ENCODE measurements at regions not wholly inside any gene's neighbourhood (a gene's known extent, or its start where the extent isn't known, plus 50 kb on each side); places are given as distances from the start of the nearest gene placed in this dataset.

- Histone ChIP-seq H3K27me3 (no peaks in the 10 kb centered on the region), H3K36me3 (no peaks in the 10 kb centered on the region), H3K9me3 (no peaks in the 10 kb centered on the region), H3K4me1 (no peaks in the 10 kb centered on the region), H3K4me3 (no peak overlapping the region), H3K27ac (no peak overlapping the region)
- ATAC-seq (no peak), FAIRE-seq (no peak), DNase-seq (no peak)
- WGBS, 2 donors: 84 to 92% methylated on average over 5 of the region's 5 CpGs
- no peak for TF ChIP-seq CTCF (IDR thresholded peaks at IDR 0.05)
- intact Hi-C loops (cut with DNase I): no loop called here
These were observed 131.3 kb downstream of the CHST1 start for GRCh38 chr11:45534132-45534531.

GRCh38 chr11:45532546-45532945, 132.9 kb downstream of the CHST1 start:
- TF ChIP-seq CTCF (IDR thresholded peaks at IDR 0.05): no peak
- 69 to 90% methylated on average over 2 of the region's 2 CpGs for WGBS, 2 donors
- H3K4me3 ChIP-seq: no peak overlapping the region
- FAIRE-seq (no peak), DNase-seq (no peak), ATAC-seq (no peak)
- H3K27ac ChIP-seq: no peak overlapping the region
- H3K36me3 ChIP-seq: no peaks in the 10 kb centered on the region
- intact Hi-C loops (cut with DNase I): no loop called here
- no peaks in the 10 kb centered on the region for H3K9me3 ChIP-seq
- no peaks in the 10 kb centered on the region for H3K4me1 ChIP-seq
- H3K27me3 ChIP-seq: no peaks in the 10 kb centered on the region

- H3K36me3 ChIP-seq: no peaks in the 10 kb centered on the region
- intact Hi-C loops (cut with DNase I): no loop called here
- no peak for ATAC-seq
- no peak for FAIRE-seq
- no peak overlapping the region for H3K4me3 ChIP-seq
- no peak for TF ChIP-seq CTCF (IDR thresholded peaks at IDR 0.05)
- no peaks in the 10 kb centered on the region for H3K27me3 ChIP-seq
- no peaks in the 10 kb centered on the region for H3K9me3 ChIP-seq
- WGBS, 2 donors: 76 to 86% methylated on average over 6 of the region's 6 CpGs
- no peak for DNase-seq
- no peak overlapping the region for H3K27ac ChIP-seq
- no peaks in the 10 kb centered on the region for H3K4me1 ChIP-seq
These were observed 134.6 kb downstream of the CHST1 start for GRCh38 chr11:45530776-45531175.

- intact Hi-C loops (cut with DNase I): no loop called here
- FAIRE-seq (no peak), ATAC-seq (no peak), DNase-seq (no peak)
- H3K9me3 ChIP-seq: no peaks in the 10 kb centered on the region
- 75 to 79% methylated on average over 2 of the region's 2 CpGs for WGBS, 2 donors
- H3K27ac ChIP-seq: no peak overlapping the region
- no peaks in the 10 kb centered on the region for H3K36me3 ChIP-seq
- no peaks in the 10 kb centered on the region for H3K27me3 ChIP-seq
- TF ChIP-seq CTCF (IDR thresholded peaks at IDR 0.05): no peak
- H3K4me1 ChIP-seq: no peaks in the 10 kb centered on the region
- H3K4me3 ChIP-seq: no peak overlapping the region
These were observed 135.3 kb downstream of the CHST1 start for GRCh38 chr11:45530111-45530510.

GRCh38 chr11:45528435-45528834, 137.0 kb downstream of the CHST1 start:
- ATAC-seq: no peak
- no peaks in the 10 kb centered on the region for H3K36me3 ChIP-seq
- H3K27ac ChIP-seq: no peak overlapping the region
- no peaks in the 10 kb centered on the region for H3K4me1 ChIP-seq
- intact Hi-C loops (cut with DNase I): no loop called here
- WGBS, 2 donors: 17 to 30% methylated on average over 2 of the region's 2 CpGs
- no peak overlapping the region for H3K4me3 ChIP-seq
- DNase-seq: no peak
- H3K9me3 ChIP-seq: no peaks in the 10 kb centered on the region
- FAIRE-seq: no peak
- no peak for TF ChIP-seq CTCF (IDR thresholded peaks at IDR 0.05)
- no peaks in the 10 kb centered on the region for H3K27me3 ChIP-seq
